HG03460 (cell line): ENCODE measurements at regions not wholly inside any gene's neighbourhood (a gene's known extent, or its start where the extent isn't known, plus 50 kb on each side); places are given as distances from the start of the nearest gene placed in this dataset.

Experiments
- ATAC-seq: cut with Tn5 transposase; IDR thresholded peaks from one replicate; pipeline ENCODE4 v1.9.1; 2021; ENCODE audit not compliant: unreplicated experiment

- ATAC-seq, result no peak
These were observed 374.1 kb downstream of the BCKDHB start for GRCh38 chr6:80480421-80481157.

DNA sequence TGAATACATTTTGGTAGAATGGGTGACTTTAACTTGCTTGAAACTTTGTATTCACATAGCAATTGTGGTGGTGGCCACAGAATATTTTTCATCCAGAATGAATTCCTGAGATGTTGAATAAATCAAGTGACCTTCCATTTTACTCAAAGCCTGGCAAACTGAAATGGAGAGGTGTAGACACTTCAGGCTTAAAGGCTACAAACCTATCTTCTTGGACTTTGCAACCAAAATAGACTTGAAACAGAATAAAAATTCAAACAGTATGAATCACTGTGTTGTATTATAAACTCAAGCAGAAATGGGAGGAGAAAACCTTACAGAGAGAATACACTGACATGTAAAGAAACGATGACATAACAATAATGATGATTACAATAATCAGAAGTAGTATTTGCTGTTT, 371.6 kb downstream of the BCKDHB start:
- no peak for ATAC-seq

GRCh38 chr6:80477591-80477990, 371.1 kb downstream of the BCKDHB start:
- no peak for ATAC-seq

- ATAC-seq, result no peak
These were observed 365.8 kb downstream of the BCKDHB start for GRCh38 chr6:80472271-80472670.

DNA sequence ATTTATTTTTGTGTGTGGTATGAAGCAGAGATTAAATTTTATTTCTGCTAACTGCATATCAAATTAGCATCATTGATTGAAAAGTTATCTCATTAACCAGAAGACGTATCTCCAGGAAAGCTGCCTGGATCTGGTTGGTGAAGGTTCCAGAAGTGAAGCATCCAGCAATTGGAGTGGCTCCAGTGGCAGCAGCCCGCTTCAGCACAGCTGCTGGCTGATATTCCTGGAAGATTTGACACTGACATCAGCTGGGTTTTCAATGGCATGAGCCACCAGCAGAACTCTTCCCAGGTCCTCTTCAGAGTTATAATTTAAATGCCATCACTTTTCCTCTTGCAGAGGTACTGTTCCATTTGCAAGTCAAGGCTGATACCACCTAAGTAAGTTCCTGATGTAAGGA, 363.5 kb downstream of the BCKDHB start:
- ATAC-seq, result no peak

DNA sequence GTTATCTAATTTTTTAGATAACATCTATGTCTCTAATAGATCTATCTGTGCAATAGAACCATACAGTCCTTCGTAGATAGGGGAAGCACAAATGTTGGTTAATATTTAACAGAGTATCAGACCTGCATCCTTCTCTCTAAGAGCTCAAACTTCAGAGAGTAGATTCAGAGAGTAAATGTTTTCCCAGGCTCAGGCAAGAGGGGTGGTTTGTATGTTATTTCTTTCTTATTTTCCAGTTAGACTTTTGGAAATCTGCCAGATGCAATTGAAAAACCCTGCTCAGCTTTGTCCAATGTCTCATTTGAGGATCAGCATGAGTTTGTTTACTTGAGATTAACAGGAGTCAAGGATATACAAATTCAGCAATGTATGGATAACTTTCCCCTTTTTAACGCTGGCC, 361.9 kb downstream of the BCKDHB start:
- no peak for ATAC-seq

- ATAC-seq, result no peak
These were observed 360.9 kb downstream of the BCKDHB start for GRCh38 chr6:80467408-80467807.

- ATAC-seq, result no peak
These were observed 360.5 kb downstream of the BCKDHB start for GRCh38 chr6:80466981-80467380.

GRCh38 chr6:80465513-80465912, 359.0 kb downstream of the BCKDHB start:
- no peak for ATAC-seq

GRCh38 chr6:80464901-80465300, 358.4 kb downstream of the BCKDHB start:
- ATAC-seq, result no peak

- no peak for ATAC-seq
These were observed 356.7 kb downstream of the BCKDHB start for GRCh38 chr6:80463197-80463596.

- no peak for ATAC-seq
These were observed 353.9 kb downstream of the BCKDHB start for GRCh38 chr6:80460257-80460865.

DNA sequence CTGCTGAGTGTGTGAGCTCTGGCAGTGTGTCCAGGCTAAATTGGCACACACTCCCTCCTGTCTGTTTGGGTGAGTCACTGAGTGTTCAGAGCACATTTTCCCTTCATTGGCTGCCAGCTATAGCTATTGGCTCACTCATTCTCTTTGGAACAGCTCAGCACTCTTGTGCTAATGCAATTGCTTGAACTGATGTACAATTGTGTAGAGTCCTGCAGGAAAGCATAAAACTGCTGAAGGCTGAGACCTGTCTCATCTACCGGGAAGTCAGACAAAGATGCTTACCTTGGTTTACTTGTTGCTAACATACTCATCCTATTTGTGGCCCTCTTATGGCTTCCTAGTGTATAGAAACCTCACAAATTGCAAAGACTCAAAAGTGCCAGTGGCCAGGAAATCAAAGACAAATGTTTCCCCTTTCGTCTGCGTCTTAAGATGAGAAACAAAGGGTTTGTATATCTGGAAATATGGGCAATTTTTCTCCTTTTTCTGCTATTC, 351.0 kb downstream of the BCKDHB start:
- ATAC-seq, result no peak

DNA sequence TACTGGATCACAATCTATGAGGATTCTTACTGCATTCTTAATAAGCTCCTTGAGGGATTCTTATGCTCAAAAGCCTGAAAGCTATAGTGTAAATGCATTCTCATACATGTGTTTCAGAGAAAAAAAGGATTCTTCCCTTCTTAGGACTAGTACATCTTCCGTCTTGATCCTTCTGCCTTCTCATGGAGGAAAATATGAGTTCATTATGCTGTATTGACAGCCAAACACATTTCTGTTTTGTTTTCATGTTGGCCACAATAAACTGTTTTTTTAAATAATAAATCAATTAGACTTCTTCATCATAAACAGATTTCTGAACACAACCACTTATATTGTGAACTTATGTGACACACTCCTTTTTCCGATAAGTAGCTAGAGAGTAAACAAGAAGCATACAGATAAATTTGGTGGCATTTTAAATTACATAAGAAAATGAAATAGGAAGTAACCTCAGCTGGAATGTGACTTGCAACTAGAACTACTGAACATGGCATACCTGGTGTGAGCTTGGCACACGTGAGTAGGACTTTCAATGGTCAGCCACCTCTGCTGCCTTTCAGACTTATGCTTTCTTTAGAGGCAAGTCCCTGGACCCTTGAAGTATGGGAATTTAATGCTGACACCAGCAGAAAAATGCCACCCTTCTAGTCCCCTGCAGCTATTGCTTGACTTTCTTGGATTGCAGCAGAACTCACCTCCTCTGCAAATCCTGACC, 350.4 kb downstream of the BCKDHB start:
- ATAC-seq, result no peak

DNA sequence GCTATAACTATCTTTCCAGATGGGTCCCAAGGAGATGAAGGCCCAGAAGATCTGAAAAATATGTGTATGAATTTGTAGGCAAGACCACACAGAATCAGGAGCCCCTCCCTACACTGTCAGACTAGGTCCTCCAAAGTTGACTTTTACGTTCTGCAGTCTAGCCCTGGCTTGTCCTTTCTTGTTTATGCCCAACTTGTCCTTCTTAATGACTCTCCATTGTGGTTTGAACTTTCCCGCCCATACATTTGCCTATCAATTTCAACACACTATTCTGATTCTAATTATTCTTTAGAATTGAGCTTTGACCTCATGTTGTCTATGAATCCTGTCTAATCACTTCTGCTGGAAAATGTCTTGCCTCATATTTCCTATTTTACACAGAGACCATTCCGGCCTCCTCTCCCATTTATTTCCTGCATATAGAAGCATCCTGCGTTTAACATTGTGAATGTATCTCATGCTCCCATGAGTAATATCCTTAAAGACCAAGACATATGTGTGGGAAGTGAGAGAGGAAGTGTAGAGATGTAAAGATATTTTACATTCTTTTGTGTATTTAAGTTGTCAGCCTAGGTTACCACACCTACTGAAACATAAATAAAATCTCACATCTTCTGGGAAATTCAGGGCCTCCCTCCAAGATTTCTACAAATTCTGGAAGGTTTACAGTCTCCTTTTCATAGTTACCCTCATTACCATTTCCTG, 348.3 kb downstream of the BCKDHB start:
- ATAC-seq, result no peak

DNA sequence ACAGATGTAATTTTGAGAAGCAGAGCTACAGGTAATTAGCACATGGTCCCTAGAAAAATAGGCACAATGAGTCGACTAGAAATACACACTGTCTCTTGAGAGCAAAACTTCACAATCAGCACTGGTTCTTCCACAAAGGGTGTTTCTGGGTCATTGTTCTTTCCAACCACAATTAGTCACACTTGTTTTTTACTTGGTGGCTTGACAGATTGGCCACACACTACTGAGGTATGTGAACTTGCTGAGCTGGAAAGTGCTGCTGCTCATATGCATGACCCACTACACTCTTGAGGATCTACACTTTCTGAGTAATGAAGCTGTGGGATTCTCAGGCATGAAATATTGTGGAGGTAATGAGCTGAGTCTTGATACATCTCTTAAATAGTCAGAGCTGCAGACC, 347.7 kb downstream of the BCKDHB start:
- peak; percentile 76 for ATAC-seq

- ATAC-seq, result no peak
These were observed 343.3 kb downstream of the BCKDHB start for GRCh38 chr6:80449726-80450125.

- no peak for ATAC-seq
These were observed 340.1 kb downstream of the BCKDHB start for GRCh38 chr6:80446454-80447045.

GRCh38 chr6:80445751-80446150, 339.3 kb downstream of the BCKDHB start:
- no peak for ATAC-seq

DNA sequence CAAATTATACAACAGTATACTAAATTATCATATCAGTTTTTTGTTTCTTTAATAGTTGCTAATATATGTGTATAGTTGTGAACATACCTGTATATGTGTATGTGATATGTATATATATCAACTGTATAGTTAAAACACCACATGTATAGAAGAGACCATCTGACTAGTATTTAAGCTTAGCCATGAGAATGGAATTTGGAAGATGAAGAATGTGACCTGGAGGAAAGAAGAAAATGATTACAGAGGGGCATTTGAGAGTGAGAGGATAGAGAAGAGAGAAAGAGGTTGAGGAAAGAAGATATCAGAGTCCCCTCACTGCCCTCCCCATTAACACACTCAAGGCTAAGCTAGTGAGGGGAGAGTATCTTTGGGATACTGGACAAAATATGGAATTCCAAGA, 335.9 kb downstream of the BCKDHB start:
- ATAC-seq, result no peak

- ATAC-seq, result no peak
These were observed 334.7 kb downstream of the BCKDHB start for GRCh38 chr6:80441131-80441530.
